H9 (cell line): ENCODE measurements at regions not wholly inside any gene's neighbourhood (a gene's known extent, or its start where the extent isn't known, plus 50 kb on each side); places are given as distances from the start of the nearest gene placed in this dataset.

Source experiments
- DNase-seq: peaks from one replicate; pipeline ENCODE4 v3.0.0-alpha.2; 2017
- H2AFZ ChIP-seq: one replicate; pipeline ENCODE4 v1.6.1; 2013; ENCODE audit warnings: mild to moderate bottlenecking, low read length, control low read depth, moderate library complexity
- H2AK5ac ChIP-seq: 2 replicates; pipeline ENCODE4 v1.6.1; 2013; ENCODE audit warnings: low read length, control low read depth, mixed read lengths; ENCODE audit not compliant: insufficient read length
- H2BK120ac ChIP-seq: one replicate; pipeline ENCODE4 v1.6.1; 2013; ENCODE audit warnings: low read depth, mild to moderate bottlenecking, low read length, control low read depth, inconsistent platforms; ENCODE audit not compliant: poor library complexity, severe bottlenecking
- H2BK12ac ChIP-seq: 2 replicates; pipeline ENCODE4 v1.6.1; 2013; ENCODE audit warnings: low read length, control low read depth, mixed read lengths, low read depth; ENCODE audit not compliant: insufficient read length
- H2BK15ac ChIP-seq: 2 replicates; pipeline ENCODE4 v1.6.1; 2013; ENCODE audit warnings: low read depth, low read length, control low read depth
- H2BK20ac ChIP-seq: one replicate; pipeline ENCODE4 v1.6.1; 2013; ENCODE audit warnings: low read depth, mild to moderate bottlenecking, low read length, control low read depth, inconsistent platforms; ENCODE audit not compliant: poor library complexity, severe bottlenecking
- H2BK5ac ChIP-seq: 2 replicates; pipeline ENCODE4 v1.6.1; 2013; ENCODE audit warnings: low read length, control low read depth, mixed read lengths; ENCODE audit not compliant: insufficient read length
- H3K14ac ChIP-seq: 2 replicates; pipeline ENCODE4 v1.6.1; 2013; ENCODE audit warnings: low read length, control low read depth; ENCODE audit not compliant: insufficient read depth
- H3K18ac ChIP-seq: 2 replicates; pipeline ENCODE4 v1.6.1; 2013; ENCODE audit warnings: low read depth, mild to moderate bottlenecking, mixed read lengths, low read length, control low read depth; ENCODE audit not compliant: insufficient read length
- H3K23ac ChIP-seq: 2 replicates; pipeline ENCODE4 v1.6.1; 2013; ENCODE audit warnings: low read length, control low read depth, mixed read lengths, low read depth; ENCODE audit not compliant: insufficient read length
- H3K23me2 ChIP-seq: 2 replicates; pipeline ENCODE4 v1.6.1; 2013; ENCODE audit warnings: low read depth, mild to moderate bottlenecking, mixed read lengths, low read length, control low read depth; ENCODE audit not compliant: insufficient read length, poor library complexity, severe bottlenecking
- H3K27ac ChIP-seq: 2 replicates; pipeline ENCODE4 v1.5.1; 2013; ENCODE audit warnings: low read length, control low read depth, mixed read lengths, low read depth; ENCODE audit not compliant: insufficient read length
- H3K27me3 ChIP-seq: 2 replicates; pipeline ENCODE4 v1.6.1; 2013; ENCODE audit warnings: low read length, control low read depth, inconsistent platforms; ENCODE audit not compliant: insufficient read depth
- H3K4ac ChIP-seq: 2 replicates; pipeline ENCODE4 v1.6.1; 2013; ENCODE audit warnings: low read depth, mild to moderate bottlenecking, control low read depth, inconsistent platforms, low read length, moderate library complexity
- H3K4me1 ChIP-seq: 2 replicates; pipeline ENCODE4 v1.6.1; 2013; ENCODE audit warnings: low read length, control low read depth, inconsistent platforms; ENCODE audit not compliant: insufficient read depth
- H3K4me2 ChIP-seq: 2 replicates; pipeline ENCODE4 v1.6.1; 2013; ENCODE audit warnings: low read length, control low read depth, mixed read lengths; ENCODE audit not compliant: insufficient read length, insufficient read depth
- H3K56ac ChIP-seq: 2 replicates; pipeline ENCODE4 v1.6.1; 2013; ENCODE audit warnings: low read depth, mild to moderate bottlenecking, mixed read lengths, low read length, control low read depth; ENCODE audit not compliant: insufficient read length
- H3K79me1 ChIP-seq: 2 replicates; pipeline ENCODE4 v1.6.1; 2013; ENCODE audit warnings: low read depth, mild to moderate bottlenecking, moderate library complexity, low read length, control low read depth, inconsistent platforms; ENCODE audit not compliant: insufficient read depth, poor library complexity, severe bottlenecking
- H3K79me2 ChIP-seq: 2 replicates; pipeline ENCODE4 v1.6.1; 2013; ENCODE audit warnings: low read length, control low read depth, inconsistent platforms; ENCODE audit not compliant: insufficient read depth
- H3K9ac ChIP-seq: 2 replicates; pipeline ENCODE4 v1.6.1; 2013; ENCODE audit warnings: low read length, control low read depth, mixed read lengths; ENCODE audit not compliant: insufficient read length; ENCODE audit errors: extremely low read depth
- H3K9me3 ChIP-seq: one replicate; pipeline ENCODE4 v1.6.1; 2013; ENCODE audit warnings: low read depth, low read length, inconsistent platforms; ENCODE audit not compliant: control insufficient read depth
- H3T11ph ChIP-seq: one replicate; pipeline ENCODE4 v1.6.1; 2013; ENCODE audit warnings: mild to moderate bottlenecking, low read length, control low read depth, inconsistent platforms
- H4K20me1 ChIP-seq: one replicate; pipeline ENCODE4 v1.6.1; 2013; ENCODE audit not compliant: control insufficient read depth, insufficient read length, insufficient read depth
- H4K5ac ChIP-seq: 2 replicates; pipeline ENCODE4 v1.6.1; 2013; ENCODE audit warnings: low read depth, mild to moderate bottlenecking, mixed read lengths, low read length, control low read depth; ENCODE audit not compliant: insufficient read length
- H4K8ac ChIP-seq: replicated peaks from 2 replicates; pipeline ENCODE4 v1.6.1; 2013; ENCODE audit warnings: low read length, control low read depth, mixed read lengths, low read depth; ENCODE audit not compliant: insufficient read length
- H4K91ac ChIP-seq: 2 replicates; pipeline ENCODE4 v1.6.1; 2013; ENCODE audit warnings: low read depth, mild to moderate bottlenecking, moderate library complexity, mixed read lengths, low read length, control low read depth; ENCODE audit not compliant: insufficient read length
- H3K27ac Mint-ChIP-seq, 3 experiments: 2 replicates in 2 of 3; 3 replicates in 1 of 3; pipeline ENCODE4 v1.8.0; 2020 to 2021; ENCODE audit warnings: mixed read lengths in 3 of 3, mild to moderate bottlenecking in 1 of 3, moderate library complexity in 1 of 3
- H3K27me3 Mint-ChIP-seq: 2 replicates; pipeline ENCODE4 v1.8.0; 2021; ENCODE audit warnings: low read depth, mild to moderate bottlenecking, moderate library complexity, mixed read lengths
- H3K36me3 Mint-ChIP-seq, 3 experiments: 2 replicates in 2 of 3; 3 replicates in 1 of 3; pipeline ENCODE4 v1.8.0; 2020 to 2021; ENCODE audit warnings: low read depth in 3 of 3, mixed read lengths in 3 of 3; ENCODE audit not compliant: insufficient read depth in 1 of 3
- H3K4me1 Mint-ChIP-seq, 2 experiments: 2 replicates each; pipeline ENCODE4 v1.8.0; 2020; ENCODE audit warnings: mixed read lengths in 2 of 2
- H3K4me3 Mint-ChIP-seq, 2 experiments: 2 replicates in 1 of 2; 3 replicates in 1 of 2; pipeline ENCODE4 v1.8.0; 2020 to 2021; ENCODE audit warnings: mild to moderate bottlenecking in 2 of 2, mixed read lengths in 2 of 2, moderate library complexity in 1 of 2
- H3K9me3 Mint-ChIP-seq, 2 experiments: 2 replicates in 1 of 2; 3 replicates in 1 of 2; pipeline ENCODE4 v1.8.0; 2020; ENCODE audit warnings: mild to moderate bottlenecking in 2 of 2, mixed read lengths in 2 of 2, moderate library complexity in 1 of 2
- CTCF ChIP-seq: fragments of 200-600 bp; sonication (generic); conservative IDR thresholded peaks from 3 replicates; pipeline ENCODE4 v1.8.0; 2021; ENCODE audit warnings: antibody characterized with exemption, mild to moderate bottlenecking
- WGBS: extraction: QIAGEN DNeasy Blood & Tissue Kit; methylation state at CpG from one replicate; pipeline ENCODE4 v1.1.7; 2013; ENCODE audit warnings: missing lambda C conversion rate, low lambda C conversion rate, mixed read lengths; ENCODE audit not compliant: insufficient read length; ENCODE audit errors: extremely low coverage; 5-methylcytosine and 5-hydroxymethylcytosine counted together

GRCh38 chr9:90948156-90948555 is 146.5 kb downstream of the SYK start:
- WGBS = no CpG with 5 or more reads among the region's 6 CpGs
- Histone ChIP-seq H2BK15ac (no peak overlapping the region), H3K4ac (no peak overlapping the region), H3K27ac (no peak overlapping the region), H4K20me1 (no peaks in the 10 kb centered on the region), H3K4me1 (no peaks in the 10 kb centered on the region), H3K23ac (no peak overlapping the region), H4K91ac (no peak overlapping the region), H2BK5ac (no peak overlapping the region), H3T11ph (no peak overlapping the region), H3K9ac (no peak overlapping the region), H3K4me2 (no peak overlapping the region), H2BK120ac (no peak overlapping the region), H3K56ac (no peak overlapping the region), H4K8ac (no peak overlapping the region), H2BK20ac (no peak overlapping the region), H2AK5ac (no peak overlapping the region), H4K5ac (no peak overlapping the region), H3K18ac (no peak overlapping the region), H2AFZ (no peak overlapping the region), H3K23me2 (no peaks in the 10 kb centered on the region), H3K79me1 (no peaks in the 10 kb centered on the region), H3K14ac (no peak overlapping the region), H3K79me2 (no peaks in the 10 kb centered on the region), H3K9me3 (no peaks in the 10 kb centered on the region), H2BK12ac (no peak overlapping the region), H3K27me3 (no peaks in the 10 kb centered on the region)
- Mint-ChIP-seq H3K36me3 (no peaks in the 10 kb centered on the region), H3K9me3 (no peaks in the 10 kb centered on the region), H3K27ac (no peak overlapping the region), H3K4me1 (peaks cover 16 to 21% of the 10 kb centered on the region in 2 experiments), H3K27me3 (peaks cover 2% of the 10 kb centered on the region), H3K4me3 (no peak overlapping the region)
- no peak for TF ChIP-seq CTCF
- DNase-seq = no peak
